H1 (cell line): ENCODE measurements at regions not wholly inside any gene's neighbourhood (a gene's known extent, or its start where the extent isn't known, plus 50 kb on each side); places are given as distances from the start of the nearest gene placed in this dataset.

Experiments
- CTCF ChIA-PET: fragments of 300-600 bp; sonication (Branson Sonifier 250); formaldehyde crosslinking; loops from one replicate; lab custom pipeline; 2021; ENCODE audit not compliant: partially characterized antibody; lab: Charles Lee
- POLR2A ChIA-PET: fragments of 300-600 bp; sonication (Branson Sonifier 250); formaldehyde crosslinking; loops from one replicate; lab custom pipeline; 2021; ENCODE audit warnings: inconsistent platforms; ENCODE audit not compliant: partially characterized antibody; lab: Charles Lee
- DNase-seq, 2 experiments: peaks; one replicate each; pipeline versions ENCODE4 v3.0.0 to v3.0.0-alpha.2; 2010 to 2022; ENCODE audit warnings: low spot score in 2 of 2, low read depth in 1 of 2, mixed read lengths in 1 of 2
- FAIRE-seq: peaks from 2 replicates; lab custom pipeline; 2011; peaks lifted over from hg19 to GRCh38; lab: Jason Lieb, UNC
- H2AFZ ChIP-seq: 2 replicates; pipeline ENCODE4 v1.8.1; 2012; ENCODE audit warnings: low read length, inconsistent platforms
- H2AK5ac ChIP-seq: 2 replicates; pipeline ENCODE4 v1.6.1; 2013; ENCODE audit warnings: low read depth, low read length
- H2BK120ac ChIP-seq: replicated peaks from 2 replicates; pipeline ENCODE3; 2013; ENCODE audit warnings: low read depth, low read length, inconsistent platforms
- H2BK12ac ChIP-seq: 2 replicates; pipeline ENCODE4 v1.6.1; 2013; ENCODE audit warnings: low read depth, low read length
- H2BK15ac ChIP-seq: 2 replicates; pipeline ENCODE4 v1.6.1; 2013; ENCODE audit warnings: low read length
- H2BK20ac ChIP-seq: 2 replicates; pipeline ENCODE4 v1.6.1; 2013; ENCODE audit warnings: low read length
- H2BK5ac ChIP-seq: 2 replicates; pipeline ENCODE4 v1.6.1; 2013; ENCODE audit warnings: low read depth, low read length
- H3K14ac ChIP-seq: 2 replicates; pipeline ENCODE4 v1.6.1; 2013; ENCODE audit warnings: inconsistent platforms; ENCODE audit not compliant: insufficient read length
- H3K18ac ChIP-seq: 2 replicates; pipeline ENCODE4 v1.6.1; 2013; ENCODE audit warnings: low read length; ENCODE audit errors: extremely low read depth
- H3K23ac ChIP-seq: 2 replicates; pipeline ENCODE4 v1.6.1; 2013; ENCODE audit warnings: inconsistent platforms; ENCODE audit not compliant: insufficient read length
- H3K23me2 ChIP-seq: 2 replicates; pipeline ENCODE4 v1.6.1; 2013; ENCODE audit warnings: low read depth, low read length
- H3K27ac ChIP-seq: 2 replicates; pipeline ENCODE4 v1.6.1; 2011; ENCODE audit warnings: low read depth, low read length, inconsistent platforms
- H3K27me3 ChIP-seq, 4 experiments: replicated peaks in 1 of 4; 1 replicate in 1 of 4; 2 replicates in 3 of 4; pipeline versions ENCODE4 v1.6.1 to v1.8.1; 2011 to 2013; ENCODE audit warnings: low read length in 3 of 4, mild to moderate bottlenecking in 3 of 4, inconsistent platforms in 2 of 4, mixed read lengths in 2 of 4, moderate library complexity in 1 of 4; ENCODE audit not compliant: control insufficient read depth in 3 of 4, insufficient read depth in 3 of 4; ENCODE audit errors: extremely low read depth in 1 of 4
- H3K36me3 ChIP-seq, 4 experiments: 2 replicates each; pipeline versions ENCODE4 v1.6.1 to v1.8.1; 2011 to 2013; ENCODE audit warnings: mild to moderate bottlenecking in 4 of 4, low read length in 3 of 4, moderate library complexity in 2 of 4, control low read depth in 1 of 4, inconsistent platforms in 1 of 4; ENCODE audit not compliant: insufficient read depth in 4 of 4, control insufficient read depth in 2 of 4
- H3K4ac ChIP-seq: replicated peaks from 2 replicates; pipeline ENCODE3; 2013; ENCODE audit warnings: low read length, low read depth, mixed read lengths, inconsistent platforms; ENCODE audit not compliant: insufficient read length
- H3K4me1 ChIP-seq, 4 experiments: replicated peaks in 1 of 4; 1 replicate in 1 of 4; 2 replicates in 3 of 4; pipeline versions ENCODE4 v1.6.1 to v1.8.1; 2011 to 2013; ENCODE audit warnings: low read length in 3 of 4, inconsistent platforms in 2 of 4, mixed read lengths in 1 of 4; ENCODE audit not compliant: insufficient read depth in 4 of 4, control insufficient read depth in 3 of 4
- H3K4me2 ChIP-seq, 2 experiments: 2 replicates each; pipeline versions ENCODE4 v1.6.1 to v1.8.1; 2011 to 2013; ENCODE audit warnings: low read depth in 2 of 2, low read length in 2 of 2, control low read depth in 1 of 2, inconsistent platforms in 1 of 2, mild to moderate bottlenecking in 1 of 2; ENCODE audit not compliant: insufficient read depth in 1 of 2
- H3K4me3 ChIP-seq, 4 experiments: fragments of 200-600, 300-600 bp in 1 of 4; sonication (generic), shearing (Covaris generic), sonication (Bioruptor Twin) in 1 of 4; 2 replicates each; pipeline versions ENCODE4 v1.5.1 to v1.8.1; 2011 to 2016; ENCODE audit warnings: low read length in 4 of 4, low read depth in 3 of 4, control low read depth in 2 of 4, inconsistent platforms in 2 of 4, mild to moderate bottlenecking in 2 of 4, mixed read lengths in 1 of 4, moderate library complexity in 1 of 4; ENCODE audit not compliant: insufficient read depth in 2 of 4; ENCODE audit errors: extremely low read depth in 1 of 4
- H3K56ac ChIP-seq: replicated peaks from 2 replicates; pipeline ENCODE3; 2013; ENCODE audit warnings: low read depth, mild to moderate bottlenecking, mixed read lengths, low read length, inconsistent platforms; ENCODE audit not compliant: insufficient read length
- H3K79me1 ChIP-seq: 2 replicates; pipeline ENCODE4 v1.6.1; 2013; ENCODE audit warnings: low read depth, low read length, control low read depth
- H3K79me2 ChIP-seq, 2 experiments: 2 replicates each; pipeline versions ENCODE4 v1.6.1 to v1.8.1; 2012 to 2013; ENCODE audit warnings: low read length in 2 of 2, mild to moderate bottlenecking in 2 of 2, inconsistent platforms in 1 of 2; ENCODE audit not compliant: insufficient read depth in 2 of 2, control insufficient read depth in 1 of 2
- H3K9ac ChIP-seq, 4 experiments: replicated peaks in 1 of 4; 1 replicate in 1 of 4; 2 replicates in 3 of 4; pipeline versions ENCODE4 v1.6.1 to v1.8.1; 2011 to 2013; ENCODE audit warnings: low read depth in 3 of 4, low read length in 3 of 4, control low read depth in 2 of 4, mild to moderate bottlenecking in 2 of 4, moderate library complexity in 2 of 4, inconsistent platforms in 1 of 4; ENCODE audit errors: extremely low read depth in 1 of 4
- H3K9me3 ChIP-seq, 2 experiments: 2 replicates each; pipeline versions ENCODE4 v1.6.1 to v1.8.1; 2012 to 2013; ENCODE audit warnings: mild to moderate bottlenecking in 2 of 2, moderate library complexity in 2 of 2, control low read depth in 1 of 2, inconsistent platforms in 1 of 2, low read depth in 1 of 2, low read length in 1 of 2, mixed read lengths in 1 of 2; ENCODE audit not compliant: insufficient read depth in 2 of 2
- H4K20me1 ChIP-seq, 2 experiments: replicated peaks in 1 of 2; 2 replicates each; pipeline versions ENCODE3 to v1.8.1; 2011 to 2013; ENCODE audit warnings: inconsistent platforms in 2 of 2, low read length in 2 of 2, mild to moderate bottlenecking in 1 of 2; ENCODE audit not compliant: insufficient read depth in 2 of 2, control insufficient read depth in 1 of 2
- H4K5ac ChIP-seq: 2 replicates; pipeline ENCODE4 v1.6.1; 2013; ENCODE audit warnings: low read length, low read depth, mixed read lengths, inconsistent platforms; ENCODE audit not compliant: insufficient read length
- H4K8ac ChIP-seq: 2 replicates; pipeline ENCODE4 v1.8.0; 2013; ENCODE audit warnings: mild to moderate bottlenecking, moderate library complexity, low read length, inconsistent platforms; ENCODE audit not compliant: insufficient read depth; ENCODE audit errors: extremely low read depth
- H4K91ac ChIP-seq: replicated peaks from 2 replicates; pipeline ENCODE3; 2013; ENCODE audit warnings: low read length, mixed read lengths, inconsistent platforms; ENCODE audit not compliant: insufficient read length
- CTBP2 ChIP-seq: IDR thresholded peaks from 2 replicates; pipeline ENCODE4 v1.7.0; 2011; ENCODE audit warnings: borderline replicate concordance, mild to moderate bottlenecking, moderate library complexity, mixed read lengths, low read length; ENCODE audit not compliant: insufficient read depth, insufficient read length
- MAFK ChIP-seq: IDR thresholded peaks from 2 replicates; pipeline ENCODE4 v1.6.1; 2012; ENCODE audit warnings: low read depth, mild to moderate bottlenecking, improper control_type of control experiment, low read length
- NRF1 ChIP-seq: IDR thresholded peaks from 2 replicates; pipeline ENCODE4 v1.6.1; 2011; ENCODE audit warnings: mild to moderate bottlenecking, low read depth, low read length, improper control_type of control experiment
- RNF2 ChIP-seq: fragments of 200-900, 300-1000 bp; sonication (generic); IDR thresholded peaks from 2 replicates; pipeline ENCODE4 v1.7.1; 2016; ENCODE audit warnings: borderline replicate concordance, low read depth, mild to moderate bottlenecking, antibody characterized with exemption, low read length; ENCODE audit not compliant: poor library complexity, severe bottlenecking; ENCODE audit errors: missing control alignments
- SAP30 ChIP-seq: fragments of 300-600 bp; sonication (generic); IDR thresholded peaks from 2 replicates; pipeline ENCODE4 v1.7.1; 2012; ENCODE audit warnings: low read length, moderate library complexity, mild to moderate bottlenecking, inconsistent platforms; ENCODE audit not compliant: insufficient read depth, insufficient replicate concordance
- SRF ChIP-seq: IDR thresholded peaks from 2 replicates; pipeline ENCODE4 v1.6.1; 2011; ENCODE audit warnings: mild to moderate bottlenecking, low read depth, low read length, moderate library complexity
- ZNF274 ChIP-seq: IDR thresholded peaks from 2 replicates; pipeline ENCODE4 v1.7.0; 2012; ENCODE audit warnings: low read length, borderline replicate concordance; ENCODE audit errors: extremely low read depth
- whole genome bisulfite sequencing, 2 experiments: shearing (Covaris generic) in 1 of 2; methylation state at CpG; one replicate each; pipeline versions ENCODE4 v1.1.6 to v1.1.7; 2013 to 2015; ENCODE audit warnings: low lambda C conversion rate in 2 of 2, mixed read lengths in 2 of 2, inconsistent platforms in 1 of 2, low coverage in 1 of 2, missing lambda C conversion rate in 1 of 2; ENCODE audit not compliant: insufficient replicate concordance in 2 of 2, insufficient coverage in 1 of 2, insufficient read length in 1 of 2; ENCODE audit errors: extremely low coverage in 1 of 2, missing lambda C conversion rate in 1 of 2; 5-methylcytosine and 5-hydroxymethylcytosine counted together

DNA sequence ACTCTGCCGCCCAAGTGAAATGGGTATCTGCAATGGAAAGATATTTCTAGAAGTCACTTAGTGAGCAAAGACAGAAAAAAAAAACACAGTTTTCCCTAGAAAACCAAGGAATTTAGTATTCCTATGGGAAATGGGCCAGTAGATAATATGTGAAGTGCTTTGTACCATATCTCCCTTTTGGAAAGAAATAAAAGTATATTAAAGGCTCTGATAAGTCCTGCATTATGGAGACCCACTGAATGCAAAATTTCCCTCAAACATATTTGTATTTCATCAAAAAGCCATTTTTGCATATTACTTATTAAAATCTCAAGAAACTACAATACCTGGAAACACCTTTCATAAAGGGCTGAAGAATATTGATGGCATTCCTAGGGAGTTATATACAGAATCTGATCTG, 51.6 kb upstream of the DYNLRB2 start:
- H3K18ac ChIP-seq, result no peak overlapping the region
- POLR2A ChIA-PET, result no interaction called here

More for the DNA sequence above, 51.6 kb upstream of the DYNLRB2 start:
- DNase-seq, result no peak
- H4K20me1 ChIP-seq, result no peaks in the 10 kb centered on the region
- H4K5ac ChIP-seq, result no peak overlapping the region
- no peak overlapping the region for H2AFZ ChIP-seq
- 100% methylated on average over 1 of the region's 1 CpG; no CpG with 5 or more reads in 1 of the 2 experiments for WGBS, 2 experiments
- H4K91ac ChIP-seq, result no peak overlapping the region
- H3K9me3 ChIP-seq, result 0 out of 4 replicates have a peak, but pooled peaks cover 0 to 2% of the 10 kb centered on the region in 2 experiments
- H2AK5ac ChIP-seq, result no peak overlapping the region
- H3K4me1 ChIP-seq, result no peaks in the 10 kb centered on the region
- no peaks in the 10 kb centered on the region for H3K36me3 ChIP-seq
- no peak overlapping the region for H2BK12ac ChIP-seq
- FAIRE-seq, result no peak
- no peaks in the 10 kb centered on the region for H3K23me2 ChIP-seq
- H3K27me3 ChIP-seq, result no peaks in the 10 kb centered on the region
- CTCF ChIA-PET, result no interaction called here
- H3K4ac ChIP-seq, result no peak overlapping the region
- no peak for TF ChIP-seq CTBP2
- TF ChIP-seq SAP30, result no peak
- no peak for TF ChIP-seq MAFK
- no peak for TF ChIP-seq ZNF274
- no peak for TF ChIP-seq SRF
- TF ChIP-seq RNF2, result no peak
- no peak for TF ChIP-seq NRF1
- TF ChIP-seq, all 59 proteins: peak for 0
- H3K14ac ChIP-seq, result no peak overlapping the region
- no peak overlapping the region for H2BK15ac ChIP-seq
- no peak overlapping the region for H3K27ac ChIP-seq
- no peak overlapping the region for H3K4me3 ChIP-seq
- H2BK20ac ChIP-seq, result no peak overlapping the region
- H3K56ac ChIP-seq, result no peak overlapping the region
- H4K8ac ChIP-seq, result no peak overlapping the region
- no peaks in the 10 kb centered on the region for H3K79me1 ChIP-seq
- H2BK120ac ChIP-seq, result no peak overlapping the region
- no peak overlapping the region for H3K4me2 ChIP-seq
- H3K9ac ChIP-seq, result no peak overlapping the region
- H2BK5ac ChIP-seq, result no peak overlapping the region
- no peaks in the 10 kb centered on the region for H3K79me2 ChIP-seq
- H3K23ac ChIP-seq, result no peak overlapping the region
